Epithelial cell of proximal tubule (primary cell): ENCODE measurements at regions not wholly inside any gene's neighbourhood (a gene's known extent, or its start where the extent isn't known, plus 50 kb on each side); places are given as distances from the start of the nearest gene placed in this dataset.

Experiments
- DNase-seq: peaks from one replicate; pipeline ENCODE4 v3.0.0-alpha.2; 2011; ENCODE audit warnings: low read depth
- H3K4me3 ChIP-seq: 2 replicates; pipeline ENCODE4 v1.5.1; 2011; ENCODE audit warnings: low read depth, mild to moderate bottlenecking, low read length
- TF ChIP-seq, protein P1 (sequence below): conservative IDR thresholded peaks from 2 replicates; pipeline ENCODE4 v1.5.1; 2012; ENCODE audit warnings: low read depth, mild to moderate bottlenecking, low read length

DNA sequence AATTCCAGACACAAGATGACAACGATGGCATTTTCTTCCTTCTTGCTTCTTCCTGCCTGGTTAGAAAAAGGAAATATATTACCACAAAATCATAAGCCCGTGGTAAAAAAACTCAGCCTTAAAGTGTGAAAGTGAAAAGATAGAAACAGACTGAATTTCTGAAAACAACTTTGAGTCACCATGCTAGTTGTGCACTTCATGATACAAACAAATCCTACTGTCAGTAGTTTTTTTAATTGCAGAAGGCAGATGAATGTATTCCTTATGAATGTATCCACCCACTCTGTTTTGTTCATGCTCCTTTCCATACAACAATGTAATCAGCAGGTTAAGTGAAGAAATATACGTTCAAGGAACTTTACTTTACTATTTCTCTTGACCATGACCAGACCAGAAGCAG lies 1144.7 kb downstream of the OTOL1 start:
- TF ChIP-seq, protein P1, sequence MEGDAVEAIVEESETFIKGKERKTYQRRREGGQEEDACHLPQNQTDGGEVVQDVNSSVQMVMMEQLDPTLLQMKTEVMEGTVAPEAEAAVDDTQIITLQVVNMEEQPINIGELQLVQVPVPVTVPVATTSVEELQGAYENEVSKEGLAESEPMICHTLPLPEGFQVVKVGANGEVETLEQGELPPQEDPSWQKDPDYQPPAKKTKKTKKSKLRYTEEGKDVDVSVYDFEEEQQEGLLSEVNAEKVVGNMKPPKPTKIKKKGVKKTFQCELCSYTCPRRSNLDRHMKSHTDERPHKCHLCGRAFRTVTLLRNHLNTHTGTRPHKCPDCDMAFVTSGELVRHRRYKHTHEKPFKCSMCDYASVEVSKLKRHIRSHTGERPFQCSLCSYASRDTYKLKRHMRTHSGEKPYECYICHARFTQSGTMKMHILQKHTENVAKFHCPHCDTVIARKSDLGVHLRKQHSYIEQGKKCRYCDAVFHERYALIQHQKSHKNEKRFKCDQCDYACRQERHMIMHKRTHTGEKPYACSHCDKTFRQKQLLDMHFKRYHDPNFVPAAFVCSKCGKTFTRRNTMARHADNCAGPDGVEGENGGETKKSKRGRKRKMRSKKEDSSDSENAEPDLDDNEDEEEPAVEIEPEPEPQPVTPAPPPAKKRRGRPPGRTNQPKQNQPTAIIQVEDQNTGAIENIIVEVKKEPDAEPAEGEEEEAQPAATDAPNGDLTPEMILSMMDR, result no peak
- H3K4me3 ChIP-seq, result no peak overlapping the region
- no peak for DNase-seq

GRCh38 chr3:162641907-162642306 lies 1145.3 kb downstream of the OTOL1 start:
- no peak overlapping the region for H3K4me3 ChIP-seq
- DNase-seq, result no peak
- TF ChIP-seq, protein P1, result no peak

DNA sequence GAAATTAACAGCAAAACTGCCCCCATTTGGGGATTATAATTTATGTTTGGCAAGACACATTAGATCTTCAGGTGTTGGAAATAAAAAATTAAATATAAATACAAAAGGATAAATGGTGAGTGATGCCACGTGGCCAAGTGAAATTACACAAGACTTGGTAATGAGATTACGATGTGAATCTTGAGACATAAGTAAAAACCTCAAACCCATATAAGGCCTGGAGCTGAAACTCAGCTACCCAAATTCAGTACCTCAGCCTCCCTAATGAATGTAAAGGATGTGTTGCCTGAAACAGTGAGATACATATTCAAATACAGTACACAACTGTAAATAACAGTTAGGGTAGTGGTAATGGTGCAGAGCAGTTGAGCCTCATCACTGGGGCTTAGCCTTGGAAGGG lies 1146.6 kb downstream of the OTOL1 start:
- no peak overlapping the region for H3K4me3 ChIP-seq
- no peak for DNase-seq
- TF ChIP-seq, protein P1, result no peak

GRCh38 chr3:162647321-162647720 lies 1150.7 kb downstream of the OTOL1 start:
- no peak for DNase-seq
- TF ChIP-seq, protein P1, result no peak
- no peak overlapping the region for H3K4me3 ChIP-seq

- no peak overlapping the region for H3K4me3 ChIP-seq
- peak; percentile 2 for DNase-seq
- TF ChIP-seq, protein P1, result no peak
These were observed 1161.4 kb downstream of the OTOL1 start for GRCh38 chr3:162658003-162658402.

DNA sequence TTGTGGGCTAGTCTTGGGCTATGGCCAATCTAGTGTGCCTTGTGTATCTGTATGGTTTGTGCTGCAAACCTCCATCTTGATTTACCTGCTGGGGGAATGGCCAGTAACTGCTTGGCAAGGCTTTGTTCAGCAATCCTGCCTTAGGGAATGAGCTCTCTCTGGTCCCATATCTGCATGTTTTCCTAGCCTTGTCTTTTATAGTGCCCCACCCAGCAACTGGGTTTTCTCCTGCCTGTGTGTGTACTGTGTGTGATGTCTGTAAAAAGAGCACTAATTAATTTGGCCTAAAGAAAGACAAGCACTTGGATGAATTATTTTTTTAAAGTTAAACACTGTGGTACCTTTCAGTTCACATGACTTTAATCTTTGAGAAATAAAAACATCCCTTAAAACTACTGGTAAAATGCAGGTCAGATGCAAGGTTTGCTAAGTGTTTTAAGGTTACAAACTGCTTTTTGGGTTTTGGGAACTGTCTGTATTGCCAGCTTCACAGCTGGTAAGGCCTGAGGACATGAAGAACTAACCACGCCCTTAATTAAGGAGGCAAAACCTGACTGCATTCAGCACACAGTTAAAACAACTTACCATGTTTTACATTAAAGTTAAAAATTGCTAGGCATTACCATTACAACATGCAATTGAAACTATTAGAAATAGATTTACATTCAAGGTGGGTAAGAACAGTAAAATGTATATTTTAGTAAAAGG lies 1169.2 kb downstream of the OTOL1 start:
- H3K4me3 ChIP-seq, result no peak overlapping the region
- no peak for DNase-seq
- TF ChIP-seq, protein P1, result no peak

- no peak for DNase-seq
- TF ChIP-seq, protein P1, result no peak
- no peak overlapping the region for H3K4me3 ChIP-seq
These were observed 1170.2 kb downstream of the OTOL1 start for GRCh38 chr3:162666835-162667234.
